WERI-Rb-1 (cell line): ENCODE measurements at regions not wholly inside any gene's neighbourhood (a gene's known extent, or its start where the extent isn't known, plus 50 kb on each side); places are given as distances from the start of the nearest gene placed in this dataset.
"Not testable (repeated sequence)": the region's sequence is repeated elsewhere in the genome, so short reads cannot be mapped to it uniquely, and the experiment has no call there.

Experiments used
- DNase-seq: peaks from one replicate; pipeline ENCODE4 v3.0.0-alpha.2; 2020
- H3K27ac ChIP-seq: fragments of 250-450 bp; sonication (Bioruptor Pico); 2 replicates; pipeline ENCODE4 v1.5.1; 2020; ENCODE audit warnings: mild to moderate bottlenecking, moderate library complexity
- H3K27me3 ChIP-seq: fragments of 250-450 bp; sonication (Bioruptor Pico); 2 replicates; pipeline ENCODE4 v1.5.1; 2021; ENCODE audit warnings: mild to moderate bottlenecking, low read depth, moderate library complexity; ENCODE audit not compliant: insufficient read depth, severe bottlenecking
- H3K36me3 ChIP-seq: fragments of 250-450 bp; sonication (Bioruptor Pico); 2 replicates; pipeline ENCODE4 v1.5.1; 2020; ENCODE audit warnings: mild to moderate bottlenecking, moderate library complexity
- H3K4me3 ChIP-seq: 2 replicates; pipeline ENCODE4 v1.5.1; 2011; ENCODE audit warnings: low read depth, mild to moderate bottlenecking, control low read depth, low read length
- H3K9me3 ChIP-seq: fragments of 250-450 bp; sonication (Bioruptor Pico); 2 replicates; pipeline ENCODE4 v1.5.1; 2021; ENCODE audit warnings: mild to moderate bottlenecking, moderate library complexity; ENCODE audit not compliant: severe bottlenecking
- CTCF ChIP-seq: IDR thresholded peaks from 2 replicates; pipeline ENCODE4 v1.5.1; 2011; ENCODE audit warnings: low read depth, mild to moderate bottlenecking, control low read depth, inconsistent platforms, low read length

GRCh38 chr21:8987896-8988295, 1533.5 kb upstream of the TPTE start:
- peaks cover 31% of the 10 kb centered on the region for H3K27me3 ChIP-seq
- not testable (repeated sequence) for H3K27ac ChIP-seq, DNase-seq, H3K9me3 ChIP-seq, H3K4me3 ChIP-seq, H3K36me3 ChIP-seq

DNA sequence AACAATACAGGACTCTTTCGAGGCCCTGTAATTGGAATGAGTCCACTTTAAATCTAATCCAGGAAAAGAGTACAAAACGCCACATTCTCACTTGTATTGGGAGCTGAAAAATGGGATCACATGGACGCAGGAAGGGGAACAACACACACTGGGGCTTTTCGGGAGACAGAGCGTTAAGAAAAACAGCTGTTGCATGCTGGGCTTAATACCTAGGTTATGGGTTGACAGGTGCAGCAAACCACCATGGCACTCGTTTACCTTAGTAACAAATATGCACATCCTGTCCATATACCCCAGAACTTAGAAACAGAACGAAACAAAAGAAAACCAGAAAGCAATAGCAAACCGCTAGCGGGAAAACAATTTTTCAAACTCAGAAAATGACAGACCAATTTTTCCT, 1532.7 kb upstream of the TPTE start:
- no peak overlapping the region for H3K27ac ChIP-seq
- H3K36me3 ChIP-seq: no peaks in the 10 kb centered on the region
- DNase-seq: no peak
- peaks cover 39% of the 10 kb centered on the region for H3K27me3 ChIP-seq
- no peak overlapping the region for H3K4me3 ChIP-seq
- H3K9me3 ChIP-seq: peaks cover 9% of the 10 kb centered on the region
- TF ChIP-seq CTCF: no peak

DNA sequence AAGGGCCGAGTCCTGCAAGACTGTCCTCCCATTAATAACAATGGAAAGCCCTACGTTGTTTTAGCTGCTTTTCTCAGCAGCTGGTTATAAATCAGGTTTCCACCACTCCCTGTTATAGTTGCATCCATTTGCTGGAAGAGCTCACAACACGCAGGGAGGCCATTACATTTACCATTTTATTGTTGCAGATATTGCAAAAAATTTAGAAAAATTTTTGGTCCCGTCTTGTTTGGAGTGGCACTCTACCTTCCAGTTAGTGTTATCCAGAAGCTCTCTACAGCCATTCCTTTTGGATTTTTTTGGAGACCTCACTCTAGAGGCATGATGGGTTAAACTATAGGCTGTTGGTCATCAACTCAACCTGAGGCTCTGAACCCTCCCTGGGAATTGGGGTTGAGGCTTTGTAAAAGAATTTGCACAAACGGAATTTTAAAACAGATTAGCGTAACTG, 1532.1 kb upstream of the TPTE start:
- no peak for TF ChIP-seq CTCF
- no peak for DNase-seq
- Histone ChIP-seq H3K27me3 (peaks cover 45% of the 10 kb centered on the region), H3K36me3 (no peaks in the 10 kb centered on the region), H3K27ac (no peak overlapping the region), H3K9me3 (peaks cover 9% of the 10 kb centered on the region), H3K4me3 (no peak overlapping the region)

DNA sequence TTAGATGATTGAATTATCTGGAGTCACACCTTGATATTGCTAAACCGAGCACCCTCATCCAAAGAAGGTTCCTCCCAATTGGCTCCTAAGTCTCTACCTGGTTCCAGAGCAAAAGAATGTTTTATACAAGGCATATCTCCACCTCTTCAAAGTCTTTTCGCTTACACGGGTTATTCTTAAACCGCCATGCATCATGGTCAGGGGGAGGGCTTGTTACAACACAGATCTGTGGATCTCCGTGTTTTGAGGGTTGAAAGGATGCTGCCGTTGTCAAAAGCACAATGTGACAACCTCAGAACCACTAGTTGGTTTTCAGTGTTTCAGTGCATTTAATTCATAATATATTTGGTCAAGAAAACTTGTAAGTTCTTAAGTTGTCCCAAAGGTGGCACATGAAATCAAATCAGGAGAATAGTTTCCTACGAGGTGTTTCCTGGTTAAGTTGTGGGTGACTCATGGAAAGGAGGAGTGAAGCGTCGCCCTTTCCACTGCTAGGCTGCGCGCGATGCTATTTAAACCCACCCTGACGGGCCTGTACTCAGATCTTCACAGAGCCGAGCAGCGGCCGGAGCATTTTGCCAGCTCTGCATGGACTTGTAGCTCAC, 1531.6 kb upstream of the TPTE start:
- DNase-seq: no peak
- TF ChIP-seq CTCF: no peak
- peaks cover 9% of the 10 kb centered on the region for H3K9me3 ChIP-seq
- no peaks in the 10 kb centered on the region for H3K36me3 ChIP-seq
- H3K27me3 ChIP-seq: peaks cover 50% of the 10 kb centered on the region
- H3K27ac ChIP-seq: no peak overlapping the region
- no peak overlapping the region for H3K4me3 ChIP-seq

- Histone ChIP-seq H3K27me3 (peaks cover 56% of the 10 kb centered on the region), H3K4me3 (no peak overlapping the region), H3K9me3 (peaks cover 9% of the 10 kb centered on the region), H3K36me3 (no peaks in the 10 kb centered on the region), H3K27ac (no peak overlapping the region)
- TF ChIP-seq CTCF: no peak
- no peak for DNase-seq
These were observed 1530.9 kb upstream of the TPTE start for GRCh38 chr21:8990326-8991087.

DNA sequence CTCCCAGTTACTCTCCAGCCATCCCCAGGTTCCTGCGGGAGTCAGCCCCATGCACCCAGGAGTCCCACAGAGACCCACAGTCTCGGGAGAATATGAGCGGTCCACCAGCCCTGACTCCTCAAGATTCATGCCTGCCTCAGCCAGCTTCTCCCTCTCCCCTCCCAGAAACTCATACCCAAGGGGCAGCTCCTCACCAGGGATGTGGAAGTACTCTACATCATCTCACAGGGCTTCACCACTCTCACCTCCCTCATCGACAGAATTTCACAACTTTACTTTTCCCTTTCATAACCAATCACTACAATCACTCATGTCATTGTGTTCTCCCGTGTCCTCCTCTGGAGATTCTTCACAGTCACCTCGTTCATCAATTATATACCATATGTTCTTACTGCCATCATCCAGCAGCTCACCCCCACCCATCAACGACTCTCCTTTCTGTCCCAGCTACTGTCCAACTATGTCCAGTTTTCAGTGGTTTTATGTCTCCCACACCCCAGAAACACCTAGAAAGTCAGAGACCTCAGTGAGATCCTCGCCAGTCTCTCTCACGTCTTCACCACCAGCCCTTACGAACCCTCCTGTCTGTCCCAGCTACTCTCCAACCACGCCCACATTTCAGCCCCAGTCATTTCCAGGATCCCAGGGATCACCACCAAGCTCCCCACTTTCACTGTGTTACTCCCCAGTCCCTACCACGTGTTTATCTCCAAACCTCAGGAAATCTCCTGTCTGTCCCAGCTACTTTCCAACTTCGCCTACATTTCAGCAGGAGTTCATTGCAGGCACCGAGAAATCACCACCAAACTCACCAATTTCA, 1530.1 kb upstream of the TPTE start:
- Histone ChIP-seq H3K27me3 (peaks cover 64% of the 10 kb centered on the region), H3K9me3 (peaks cover 9% of the 10 kb centered on the region), H3K4me3 (no peak overlapping the region), H3K27ac (no peak overlapping the region), H3K36me3 (no peaks in the 10 kb centered on the region)
- TF ChIP-seq CTCF: no peak
- no peak for DNase-seq
